Astrocyte (in vitro differentiated cells and primary cell): ENCODE measurements at regions not wholly inside any gene's neighbourhood (a gene's known extent, or its start where the extent isn't known, plus 50 kb on each side); places are given as distances from the start of the nearest gene placed in this dataset.

Source experiments
- DNase-seq: peaks from one replicate; pipeline ENCODE4 v3.0.0-alpha.2; 2010; ENCODE audit warnings: low read depth
- FAIRE-seq: peaks from 2 replicates; lab custom pipeline; 2011; peaks lifted over from hg19 to GRCh38; lab: Jason Lieb, UNC
- H2AFZ ChIP-seq: 2 replicates; pipeline ENCODE4 v1.6.0; 2012; ENCODE audit warnings: low read depth, low read length, inconsistent platforms
- H3K27ac ChIP-seq: 2 replicates; pipeline ENCODE4 v1.5.1; 2011; ENCODE audit warnings: low read depth, low read length, inconsistent platforms
- H3K27me3 ChIP-seq: 2 replicates; pipeline ENCODE4 v1.6.0; 2011; ENCODE audit warnings: low read length, inconsistent platforms; ENCODE audit not compliant: insufficient read depth
- H3K36me3 ChIP-seq: 2 replicates; pipeline ENCODE4 v1.5.1; 2011; ENCODE audit warnings: low read length, inconsistent platforms; ENCODE audit not compliant: insufficient read depth
- H3K4me1 ChIP-seq: 2 replicates; pipeline ENCODE4 v1.5.1; 2011; ENCODE audit warnings: low read length, inconsistent platforms; ENCODE audit not compliant: insufficient read depth
- H3K4me2 ChIP-seq: 2 replicates; pipeline ENCODE4 v1.6.0; 2012; ENCODE audit warnings: low read length, inconsistent platforms
- H3K4me3 ChIP-seq: 2 replicates; pipeline ENCODE4 v1.5.1; 2011; ENCODE audit warnings: low read depth, mild to moderate bottlenecking, low read length, inconsistent platforms; ENCODE audit not compliant: insufficient read depth
- H3K79me2 ChIP-seq: 2 replicates; pipeline ENCODE4 v1.6.0; 2012; ENCODE audit warnings: mild to moderate bottlenecking, low read length, inconsistent platforms; ENCODE audit not compliant: insufficient read depth
- H3K9ac ChIP-seq: 2 replicates; pipeline ENCODE4 v1.6.0; 2012; ENCODE audit warnings: mild to moderate bottlenecking, low read length, inconsistent platforms
- H3K9me3 ChIP-seq: 2 replicates; pipeline ENCODE4 v1.5.1; 2012; ENCODE audit warnings: low read depth, mild to moderate bottlenecking, low read length, inconsistent platforms; ENCODE audit not compliant: insufficient read depth
- H4K20me1 ChIP-seq: 2 replicates; pipeline ENCODE4 v1.6.0; 2012; ENCODE audit warnings: low read length, inconsistent platforms; ENCODE audit not compliant: insufficient read depth
- H3K27ac Mint-ChIP-seq: one replicate; pipeline ENCODE4 v1.8.0; 2021; ENCODE audit warnings: mild to moderate bottlenecking, mixed read lengths; ENCODE audit not compliant: unreplicated experiment
- H3K27me3 Mint-ChIP-seq: one replicate; pipeline ENCODE4 v1.8.0; 2021; ENCODE audit warnings: low read depth, mixed read lengths; ENCODE audit not compliant: unreplicated experiment
- H3K36me3 Mint-ChIP-seq: one replicate; pipeline ENCODE4 v1.8.0; 2021; ENCODE audit warnings: low read depth, mixed read lengths; ENCODE audit not compliant: unreplicated experiment
- H3K4me1 Mint-ChIP-seq: one replicate; pipeline ENCODE4 v1.8.0; 2021; ENCODE audit warnings: low read depth, mixed read lengths; ENCODE audit not compliant: unreplicated experiment
- H3K4me3 Mint-ChIP-seq: one replicate; pipeline ENCODE4 v1.8.0; 2021; ENCODE audit warnings: mild to moderate bottlenecking, moderate library complexity, mixed read lengths; ENCODE audit not compliant: unreplicated experiment
- H3K9me3 Mint-ChIP-seq: one replicate; pipeline ENCODE4 v1.8.0; 2021; ENCODE audit warnings: mild to moderate bottlenecking, mixed read lengths; ENCODE audit not compliant: unreplicated experiment
- CTCF ChIP-seq: IDR thresholded peaks from 2 replicates; pipeline ENCODE4 v1.5.1; 2011; ENCODE audit warnings: low read depth, mild to moderate bottlenecking, inconsistent platforms, low read length, moderate library complexity; ENCODE audit not compliant: insufficient read depth
- EZH2 ChIP-seq: IDR thresholded peaks from 2 replicates; pipeline ENCODE4 v1.6.1; 2012; ENCODE audit warnings: mild to moderate bottlenecking, low read length, inconsistent platforms; ENCODE audit not compliant: insufficient read depth

GRCh38 chr18:59040770-59041148 is 98.9 kb upstream of the SEC11C start:
- TF ChIP-seq EZH2 (no peak), CTCF (no peak)
- Histone ChIP-seq H3K79me2 (no peaks in the 10 kb centered on the region), H3K27ac (no peak overlapping the region), H3K27me3 (no peaks in the 10 kb centered on the region), H3K36me3 (no peaks in the 10 kb centered on the region), H3K4me1 (no peaks in the 10 kb centered on the region), H4K20me1 (no peaks in the 10 kb centered on the region), H3K4me3 (no peak overlapping the region), H3K9ac (no peak overlapping the region), H3K9me3 (no peaks in the 10 kb centered on the region), H3K4me2 (no peak overlapping the region), H2AFZ (no peak overlapping the region)
- no peak overlapping the region for H3K27ac Mint-ChIP-seq
- H3K4me3 Mint-ChIP-seq: no peak overlapping the region
- H3K36me3 Mint-ChIP-seq: peaks cover 2% of the 10 kb centered on the region
- peaks cover under 1% of the 10 kb centered on the region for H3K27me3 Mint-ChIP-seq
- DNase-seq (no peak), FAIRE-seq (no peak)
- peaks cover 6% of the 10 kb centered on the region for H3K4me1 Mint-ChIP-seq
- H3K9me3 Mint-ChIP-seq: peaks cover 2% of the 10 kb centered on the region

GRCh38 chr18:59041296-59041695 is 98.4 kb upstream of the SEC11C start:
- no peak for DNase-seq
- Histone ChIP-seq H3K36me3 (no peaks in the 10 kb centered on the region), H3K4me2 (no peak overlapping the region), H3K4me1 (no peaks in the 10 kb centered on the region), H2AFZ (no peak overlapping the region), H3K27ac (no peak overlapping the region), H3K9ac (no peak overlapping the region), H4K20me1 (no peaks in the 10 kb centered on the region), H3K79me2 (no peaks in the 10 kb centered on the region), H3K9me3 (no peaks in the 10 kb centered on the region), H3K27me3 (no peaks in the 10 kb centered on the region), H3K4me3 (no peak overlapping the region)
- Mint-ChIP-seq H3K4me3 (no peak overlapping the region), H3K36me3 (peaks cover 2% of the 10 kb centered on the region), H3K9me3 (peaks cover 2% of the 10 kb centered on the region), H3K4me1 (peaks cover 6% of the 10 kb centered on the region), H3K27ac (no peak overlapping the region), H3K27me3 (no peaks in the 10 kb centered on the region)
- TF ChIP-seq CTCF (no peak), EZH2 (no peak)
- FAIRE-seq: no peak

GRCh38 chr18:59041819-59042815 is 97.6 kb upstream of the SEC11C start:
- Histone ChIP-seq H3K4me2 (no peak overlapping the region), H3K27ac (no peak overlapping the region), H3K9me3 (no peaks in the 10 kb centered on the region), H3K36me3 (no peaks in the 10 kb centered on the region), H3K27me3 (no peaks in the 10 kb centered on the region), H4K20me1 (no peaks in the 10 kb centered on the region), H3K4me3 (no peak overlapping the region), H3K9ac (no peak overlapping the region), H2AFZ (peak overlapping the region; percentile 7), H3K4me1 (no peaks in the 10 kb centered on the region), H3K79me2 (no peaks in the 10 kb centered on the region)
- Mint-ChIP-seq H3K4me1 (peaks cover 6% of the 10 kb centered on the region), H3K9me3 (peaks cover 2% of the 10 kb centered on the region), H3K27ac (no peak overlapping the region), H3K36me3 (peaks cover 2% of the 10 kb centered on the region), H3K4me3 (no peak overlapping the region), H3K27me3 (peaks cover 3% of the 10 kb centered on the region)
- no peak for TF ChIP-seq EZH2
- TF ChIP-seq CTCF: no peak
- DNase-seq: no peak
- no peak for FAIRE-seq
